ENCODE measurements at regions not wholly inside any gene's neighbourhood (a gene's known extent, or its start where the extent isn't known, plus 50 kb on each side); places are given as distances from the start of the nearest gene placed in this dataset.

- TF ChIP-seq CTCF (IDR thresholded peaks at IDR 0.05) = no peak
- TF ChIP-seq POLR2A (IDR thresholded peaks at IDR 0.05) = no peak
These were observed 155.9 kb upstream of the HMCN1 start for GRCh38 chr1:185578293-185578692.
